Hepatocyte (in vitro differentiated cells): ENCODE measurements at regions not wholly inside any gene's neighbourhood (a gene's known extent, or its start where the extent isn't known, plus 50 kb on each side); places are given as distances from the start of the nearest gene placed in this dataset.

Source experiments
- CTCF ChIP-seq: fragments of 200-600 bp; sonication (generic); IDR thresholded peaks from 2 replicates; pipeline ENCODE4 v1.5.1; 2016; ENCODE audit warnings: antibody characterized with exemption, mild to moderate bottlenecking; ENCODE audit not compliant: poor library complexity
- EZH2 ChIP-seq: fragments of 200-600 bp; sonication (generic); IDR thresholded peaks from 2 replicates; pipeline ENCODE4 v1.6.1; 2016; ENCODE audit warnings: antibody characterized with exemption, mild to moderate bottlenecking, borderline replicate concordance

GRCh38 chr12:105910030-105910429 lies 228.7 kb downstream of the NUAK1 start:
- TF ChIP-seq CTCF (no peak), EZH2 (no peak)
